GM12878 (cell line): ENCODE measurements at regions not wholly inside any gene's neighbourhood (a gene's known extent, or its start where the extent isn't known, plus 50 kb on each side); places are given as distances from the start of the nearest gene placed in this dataset.
A peak's percentile ranks its signal among the peaks of the same experiment; 100 is the strongest.

Experiments used
- ATAC-seq: fragments of 200-7000 bp; cut with Tn5 transposase; 3 replicates; pipeline ENCODE4 v1.9.1; 2020; ENCODE audit warnings: mild to moderate bottlenecking, moderate library complexity
- BruUV-seq: library from RNA; stranded (reverse); fragments of 400-500 nt; replicated peaks from 2 replicates; lab custom pipeline; 2021; lab: Mats Ljungman, UMichigan
- CTCF ChIA-PET: fragments of 300-600 bp; sonication (Branson Sonifier 250); formaldehyde crosslinking; extraction: SDS; loops from one replicate; lab custom pipeline; 2021; ENCODE audit warnings: inconsistent platforms; lab: Yijun Ruan, JAX
- POLR2A ChIA-PET: fragments of 350-600 bp; formaldehyde crosslinking; extraction: SDS; loops from one replicate; lab custom pipeline; 2021; ENCODE audit warnings: inconsistent platforms; lab: Charles Lee
- RAD21 ChIA-PET: fragments of 300-600 bp; sonication (Branson Sonifier 250); formaldehyde crosslinking; loops from one replicate; lab custom pipeline; 2023; ENCODE audit warnings: antibody characterized with exemption; ENCODE audit not compliant: unreplicated experiment; lab: Charles Lee
- SMC1A ChIA-PET: fragments of 300-600 bp; sonication (Branson Sonifier 250); formaldehyde crosslinking; loops from one replicate; lab custom pipeline; 2023; ENCODE audit not compliant: unreplicated experiment, uncharacterized antibody; lab: Charles Lee
- DNase-seq: peaks from one replicate; pipeline ENCODE4 v3.0.0-alpha.2; 2011; ENCODE audit warnings: low read depth, low spot score
- FAIRE-seq: peaks from 3 replicates; lab custom pipeline; 2011; peaks lifted over from hg19 to GRCh38; lab: Jason Lieb, UNC
- H2AFZ ChIP-seq: 2 replicates; pipeline ENCODE4 v1.6.0; 2011; ENCODE audit warnings: low read depth, low read length, control low read depth; ENCODE audit not compliant: control insufficient read depth
- H3K27ac ChIP-seq: 2 replicates; pipeline ENCODE4 v1.5.1; 2011; ENCODE audit warnings: control low read depth; ENCODE audit not compliant: control insufficient read depth, insufficient read depth
- H3K27me3 ChIP-seq, 2 experiments: replicated peaks in 1 of 2; 2 replicates each; pipeline versions ENCODE4 v1.6.0 to v1.6.1; 2011; ENCODE audit warnings: low read length in 1 of 2; ENCODE audit not compliant: control insufficient read depth in 2 of 2, insufficient read depth in 2 of 2
- H3K36me3 ChIP-seq, 2 experiments: 2 replicates each; pipeline ENCODE4 v1.5.1; 2011; ENCODE audit warnings: low read length in 1 of 2; ENCODE audit not compliant: control insufficient read depth in 2 of 2, insufficient read depth in 2 of 2
- H3K4me1 ChIP-seq: 2 replicates; pipeline ENCODE4 v1.6.1; 2011; ENCODE audit warnings: mild to moderate bottlenecking, low read length, moderate library complexity, mixed read lengths; ENCODE audit not compliant: control insufficient read depth, insufficient read depth
- H3K4me2 ChIP-seq: 2 replicates; pipeline ENCODE4 v1.6.0; 2011; ENCODE audit warnings: control low read depth; ENCODE audit not compliant: control insufficient read depth, insufficient read depth
- H3K4me3 ChIP-seq: fragments of 200-600 bp; sonication (generic); 2 replicates; pipeline ENCODE4 v1.5.1; 2016
- H3K79me2 ChIP-seq: 2 replicates; pipeline ENCODE4 v1.6.0; 2011; ENCODE audit warnings: low read length; ENCODE audit not compliant: control insufficient read depth, insufficient read depth
- H3K9ac ChIP-seq: 2 replicates; pipeline ENCODE4 v1.8.0; 2011; ENCODE audit warnings: low read length, control low read depth, mixed read lengths; ENCODE audit not compliant: control insufficient read depth, insufficient read depth
- H3K9me3 ChIP-seq: replicated peaks from 3 replicates; pipeline ENCODE4 v1.5.1; 2011; ENCODE audit warnings: mild to moderate bottlenecking, low read length; ENCODE audit not compliant: control insufficient read depth, insufficient read depth
- H4K20me1 ChIP-seq: 2 replicates; pipeline ENCODE4 v1.6.0; 2011; ENCODE audit not compliant: control insufficient read depth, insufficient read depth
- BRCA1 ChIP-seq: IDR thresholded peaks from 2 replicates; pipeline ENCODE4 v1.6.1; 2011; ENCODE audit warnings: low read depth, low read length, improper control_type of control experiment
- E2F4 ChIP-seq: IDR thresholded peaks from 2 replicates; pipeline ENCODE4 v1.6.1; 2012; ENCODE audit warnings: low read depth, low read length, improper control_type of control experiment
- ELK1 ChIP-seq: IDR thresholded peaks from 2 replicates; pipeline ENCODE4 v1.6.1; 2012; ENCODE audit warnings: low read depth, low read length, improper control_type of control experiment
- EP300 ChIP-seq, 2 experiments: fragments of 150-350 bp in 1 of 2; IDR thresholded peaks; 2 replicates each; pipeline ENCODE4 v1.6.1; 2011 to 2012; ENCODE audit warnings: low read depth in 2 of 2, low read length in 2 of 2, borderline replicate concordance in 1 of 2, improper control_type of control experiment in 1 of 2, inconsistent platforms in 1 of 2; ENCODE audit not compliant: control insufficient read depth in 1 of 2
- HDGF ChIP-seq: fragments of 450-650 bp; IDR thresholded peaks from 2 replicates; pipeline ENCODE4 v1.6.1; 2016; ENCODE audit warnings: antibody characterized with exemption
- KAT2A ChIP-seq: conservative IDR thresholded peaks from 2 replicates; pipeline ENCODE4 v1.6.1; 2011; ENCODE audit warnings: low read depth, low read length; ENCODE audit not compliant: control insufficient read depth
- NFIC ChIP-seq: IDR thresholded peaks from 2 replicates; pipeline ENCODE4 v1.6.1; 2012; ENCODE audit warnings: low read depth, mild to moderate bottlenecking, inconsistent platforms, low read length, moderate library complexity
- PAX5 ChIP-seq: IDR thresholded peaks from 2 replicates; pipeline ENCODE4 v1.6.1; 2011; ENCODE audit warnings: low read depth, low read length, borderline replicate concordance
- POU2F2 ChIP-seq: IDR thresholded peaks from 3 replicates; pipeline ENCODE4 v1.6.1; 2011; ENCODE audit warnings: low read depth, mild to moderate bottlenecking, low read length, borderline replicate concordance
- RB1 ChIP-seq: fragments of 450-650 bp; formaldehyde crosslinking; IDR thresholded peaks from 2 replicates; pipeline ENCODE4 v1.6.1; 2017; ENCODE audit warnings: mild to moderate bottlenecking, borderline replicate concordance
- SMAD1 ChIP-seq: fragments of 450-650 bp; IDR thresholded peaks from 2 replicates; pipeline ENCODE4 v1.6.1; 2018; ENCODE audit warnings: mild to moderate bottlenecking, low read depth; ENCODE audit not compliant: partially characterized antibody
- WRNIP1 ChIP-seq: IDR thresholded peaks from 2 replicates; pipeline ENCODE4 v1.6.1; 2011; ENCODE audit warnings: low read depth, low read length, improper control_type of control experiment, borderline replicate concordance
- ZBTB40 ChIP-seq: fragments of 450-650 bp; IDR thresholded peaks from 2 replicates; pipeline ENCODE4 v1.6.1; 2016; ENCODE audit warnings: mild to moderate bottlenecking, moderate library complexity, borderline replicate concordance
- ZSCAN29 ChIP-seq: fragments of 450-650 bp; IDR thresholded peaks from 2 replicates; pipeline ENCODE4 v1.6.1; 2017; ENCODE audit warnings: mild to moderate bottlenecking, moderate library complexity
- WGBS: methylation state at CpG from one replicate; pipeline ENCODE4 v1.1.6; 2016; ENCODE audit warnings: low lambda C conversion rate; ENCODE audit not compliant: insufficient replicate concordance, insufficient coverage; ENCODE audit errors: missing lambda C conversion rate; 5-methylcytosine and 5-hydroxymethylcytosine counted together
- in situ Hi-C: fragments of 300-500 bp; cut with MboI; formaldehyde crosslinking; loops from 9 replicates; pipeline ENCODE4 v1.14.3; 2018; ENCODE audit warnings: mixed read lengths
- intact Hi-C: fragments of 100-400 bp; cut with micrococcal nuclease; formaldehyde crosslinking; loops from one replicate; pipeline ENCODE4 v1.14.2; 2022; ENCODE audit not compliant: unreplicated experiment

- H3K79me2 ChIP-seq = no peaks in the 10 kb centered on the region
- H4K20me1 ChIP-seq = no peaks in the 10 kb centered on the region
- H3K27me3 ChIP-seq = no peaks in the 10 kb centered on the region
- no peaks in the 10 kb centered on the region for H3K36me3 ChIP-seq
- BruUV-seq = no TSS peak
- 23% methylated on average over 4 of the region's 4 CpGs for WGBS
- H3K9me3 ChIP-seq = no peaks in the 10 kb centered on the region
- no peak for FAIRE-seq
- RAD21 ChIA-PET = no interaction called here
- H2AFZ ChIP-seq = no peak overlapping the region
- no peak overlapping the region for H3K9ac ChIP-seq
- TF ChIP-seq ZSCAN29 (no peak), HDGF (no peak), PAX5 (no peak), ZBTB40 (no peak), E2F4 (no peak), RB1 (no peak), BRCA1 (no peak), SMAD1 (no peak), POU2F2 (no peak), NFIC (no peak), WRNIP1 (no peak), EP300 (IDR thresholded peaks at IDR 0.05; ENCODE audit: borderline replicate concordance in 1 of 2, control insufficient read depth in 1 of 2, low read depth in 2 of 2, low read length in 2 of 2) (no peak), KAT2A (no peak), ELK1 (no peak)
- TF ChIP-seq, all 136 proteins: peak for 0
- intact Hi-C loops (no loop called here), in situ Hi-C loops (no loop called here)
- no peak for DNase-seq
- Histone ChIP-seq H3K27ac (no peak overlapping the region), H3K4me1 (no peaks in the 10 kb centered on the region), H3K4me3 (no peak overlapping the region), H3K4me2 (no peak overlapping the region)
- ChIA-PET POLR2A (interaction anchor here (0.6 to 0.9 kb wide), 3 partner anchors 21 to 73 kb away, joined by 3 to 4 read pairs (median 3); no protein-coding TSS in a partner anchor), SMC1A (interaction anchor here (0.9 to 3.4 kb wide), 5 partner anchors 10 to 57 kb away, joined by 3 to 13 read pairs (median 7); no protein-coding TSS in a partner anchor), CTCF (interaction anchor here (0.7 to 2.2 kb wide), 5 partner anchors 14 to 391 kb away, joined by 3 to 6 read pairs (median 5); no protein-coding TSS in a partner anchor)
- peak; percentile 52 for ATAC-seq
These were observed 223.1 kb upstream of the EOMES start for GRCh38 chr3:27945229-27945628.
